SKM-1 treated with dmso at 0.1 percent for 144 hours (cell line): ENCODE measurements at regions not wholly inside any gene's neighbourhood (a gene's known extent, or its start where the extent isn't known, plus 50 kb on each side); places are given as distances from the start of the nearest gene placed in this dataset.
"Not testable (repeated sequence)": the region's sequence is repeated elsewhere in the genome, so short reads cannot be mapped to it uniquely, and the experiment has no call there.

Experiments used
- DNase-seq: peaks from one replicate; lab custom pipeline; 2025; ENCODE audit not compliant: unreplicated experiment; lab: John Stamatoyannopoulos, UW

DNA sequence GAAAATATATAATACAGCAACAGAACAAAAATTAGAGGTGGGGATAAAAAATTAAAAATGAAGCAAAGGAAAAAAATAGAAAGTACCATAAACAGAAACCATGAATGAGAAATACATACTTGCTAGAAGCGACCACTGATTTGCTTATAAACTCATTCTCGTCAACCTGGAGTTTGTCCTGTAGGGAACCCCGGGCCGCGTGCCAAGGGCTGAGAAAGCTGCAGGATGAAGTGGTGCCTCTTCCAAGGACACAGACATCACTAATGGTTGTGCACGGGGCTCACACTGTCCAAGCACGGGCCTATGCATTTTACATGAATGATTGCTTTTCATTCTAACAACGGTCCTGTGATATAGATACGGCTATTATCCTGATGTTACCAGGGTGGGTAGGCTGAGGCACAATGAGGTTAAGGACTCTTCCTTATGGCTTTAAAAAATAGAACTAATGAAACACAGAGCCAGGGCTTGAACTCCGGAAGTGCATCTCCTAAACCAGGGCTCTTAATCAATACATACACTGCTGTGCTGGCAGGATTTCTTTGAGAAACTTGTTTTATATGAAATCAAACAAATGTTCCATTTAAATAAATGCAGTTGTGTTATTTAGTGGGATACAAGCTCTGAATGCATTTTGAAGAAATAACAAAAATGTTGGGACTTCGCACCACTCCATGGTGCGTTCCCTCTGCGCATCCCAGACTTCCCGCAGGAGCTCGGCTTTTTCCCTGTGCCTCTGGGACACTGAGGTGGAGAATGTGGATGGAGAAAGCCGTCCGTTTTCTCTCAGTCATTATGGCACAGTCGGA, 113.9 kb upstream of the PHACTR3 start:
- DNase-seq = not testable (repeated sequence)

DNA sequence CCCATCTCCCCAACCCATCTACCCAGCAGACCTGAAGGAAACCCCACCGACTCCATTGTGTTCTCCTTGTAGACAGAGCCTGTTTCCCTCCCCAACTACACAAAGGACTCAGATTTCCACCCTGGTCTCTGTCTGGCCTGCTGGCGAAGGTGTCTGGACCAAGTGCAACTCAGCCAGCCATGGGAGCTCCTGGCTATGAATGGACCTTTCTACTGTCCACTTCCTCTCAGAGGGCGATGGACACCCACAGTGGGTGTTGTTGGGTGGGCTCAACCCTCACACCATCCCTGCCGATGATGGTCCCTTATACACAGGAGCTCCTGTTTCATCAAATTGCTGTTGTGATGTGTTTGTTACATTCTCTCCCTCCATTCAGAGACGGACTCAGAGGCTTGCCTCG, 112.5 kb upstream of the PHACTR3 start:
- DNase-seq = no peak

DNA sequence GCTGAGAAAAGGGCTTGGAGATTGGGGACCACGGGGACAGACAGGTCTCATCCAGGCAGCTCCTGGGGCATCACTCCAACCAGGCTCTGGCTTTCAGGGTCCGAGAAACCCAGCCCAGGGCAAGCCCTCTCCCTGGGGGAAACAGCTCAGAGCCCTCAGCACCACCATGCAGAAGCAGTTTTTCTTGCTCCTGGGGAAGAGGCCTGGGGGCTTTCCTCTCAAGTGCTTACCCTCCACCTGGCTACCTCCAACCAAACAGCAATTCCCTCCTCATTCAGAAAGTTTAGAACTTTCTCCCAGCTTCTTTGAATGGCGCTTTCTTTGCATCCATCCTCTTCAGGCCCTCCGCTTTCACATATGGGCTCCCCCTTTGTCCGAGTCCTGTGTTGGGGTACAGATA, 110.4 kb upstream of the PHACTR3 start:
- DNase-seq = no peak

DNA sequence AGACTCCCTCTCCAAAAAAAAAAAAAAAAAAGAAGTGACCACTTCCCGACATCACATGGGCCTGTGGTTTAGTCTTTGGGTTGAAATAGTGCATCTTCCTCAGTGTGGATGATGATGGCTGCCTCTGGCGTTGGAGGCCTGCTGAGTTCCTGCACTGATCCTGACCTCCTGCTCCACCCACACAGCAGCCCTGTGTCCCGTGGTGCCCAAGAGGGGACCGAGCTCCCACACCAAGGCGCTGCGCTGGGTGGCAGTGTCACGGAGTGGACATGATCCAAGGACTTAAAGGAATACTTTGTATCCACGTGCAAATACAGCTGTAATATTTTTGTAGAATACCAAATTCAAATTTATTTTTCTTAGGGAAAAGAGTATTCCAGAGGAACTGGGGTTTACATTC, 109.2 kb upstream of the PHACTR3 start:
- DNase-seq = no peak

DNA sequence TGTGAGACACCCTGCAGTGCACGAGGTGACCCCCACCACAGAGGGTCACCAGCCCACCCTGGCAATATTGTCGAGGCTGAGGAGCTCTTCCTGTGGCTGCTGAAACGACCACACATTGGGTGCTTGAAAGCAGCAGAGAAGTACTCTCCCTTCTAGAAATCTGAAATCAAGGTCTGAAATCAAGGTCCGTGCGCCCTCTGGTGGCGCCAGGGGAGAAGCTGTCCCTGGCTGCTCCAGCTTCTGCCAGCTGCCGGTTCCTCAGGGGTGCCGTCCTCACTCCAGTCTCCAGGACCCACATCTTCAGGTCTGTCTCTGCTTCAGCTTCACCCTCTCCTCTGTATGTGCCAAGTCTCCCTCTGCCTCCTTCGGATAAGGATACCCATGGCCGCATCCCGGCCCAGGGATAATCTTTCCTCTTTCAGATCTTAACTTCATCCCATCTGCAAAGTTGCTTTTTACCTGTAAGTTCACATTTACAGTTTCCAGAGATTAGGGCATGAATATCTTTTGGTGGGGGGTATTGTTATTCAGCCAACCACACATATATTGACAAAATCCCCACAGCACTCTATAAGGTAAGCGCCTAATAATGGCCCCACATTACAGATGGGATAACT, 108.3 kb upstream of the PHACTR3 start:
- DNase-seq = peak; percentile 14

DNA sequence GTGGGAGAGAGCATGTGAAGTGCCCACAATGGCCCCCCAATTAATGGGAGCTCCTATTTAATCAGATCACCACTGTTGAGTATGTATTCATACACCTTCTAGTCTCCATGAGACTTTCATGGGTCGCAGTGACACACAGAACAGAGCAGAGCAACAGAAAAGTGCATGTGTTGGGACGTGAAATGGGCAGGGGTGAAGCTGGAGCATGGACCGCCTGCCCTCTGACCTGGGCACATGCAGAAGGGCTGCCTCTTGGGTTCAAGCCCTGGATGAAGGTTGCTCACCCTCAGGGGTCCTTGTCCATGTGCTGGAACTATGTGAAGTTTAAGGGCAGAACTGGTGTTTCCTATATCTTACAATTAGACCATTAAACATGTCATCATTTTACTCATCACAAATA, 106.0 kb upstream of the PHACTR3 start:
- no peak for DNase-seq

DNA sequence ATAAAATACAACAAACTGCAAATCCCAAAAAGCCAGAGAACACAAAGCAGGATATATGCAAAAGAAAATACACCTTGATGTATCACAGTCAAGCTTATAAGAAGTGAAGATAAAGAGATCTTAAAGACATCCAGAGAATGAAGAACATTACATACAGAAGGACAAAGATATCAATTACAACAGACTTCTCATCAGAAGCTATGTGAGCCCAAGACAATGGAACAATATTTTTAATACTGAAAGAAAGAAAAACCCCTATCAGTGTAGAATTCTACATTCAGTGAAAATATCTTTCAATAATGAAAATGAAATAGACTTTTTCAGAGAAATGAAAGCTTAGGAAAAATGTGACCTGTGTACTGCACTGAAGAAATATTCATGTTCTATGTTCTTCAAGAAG, 104.5 kb upstream of the PHACTR3 start:
- DNase-seq = no peak

DNA sequence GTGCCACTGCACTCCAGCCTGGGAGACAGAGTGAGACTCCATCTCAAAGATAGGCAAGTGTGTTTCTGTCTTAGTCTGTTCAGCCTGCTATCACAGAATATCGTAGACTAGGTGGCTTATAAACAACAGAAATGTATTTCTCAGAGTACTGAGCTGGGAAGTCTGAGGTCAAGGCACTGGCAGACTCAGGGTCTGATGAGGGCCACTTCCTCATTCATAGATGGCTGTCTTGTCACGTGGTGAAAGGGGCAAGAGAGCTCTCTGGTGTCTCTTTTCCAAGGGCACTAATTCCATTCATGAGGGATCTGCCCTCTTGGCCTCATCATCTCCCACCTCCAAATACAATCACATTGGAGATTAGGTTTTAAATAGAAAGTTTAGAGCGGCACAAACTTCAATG, 95.6 kb upstream of the PHACTR3 start:
- no peak for DNase-seq

DNA sequence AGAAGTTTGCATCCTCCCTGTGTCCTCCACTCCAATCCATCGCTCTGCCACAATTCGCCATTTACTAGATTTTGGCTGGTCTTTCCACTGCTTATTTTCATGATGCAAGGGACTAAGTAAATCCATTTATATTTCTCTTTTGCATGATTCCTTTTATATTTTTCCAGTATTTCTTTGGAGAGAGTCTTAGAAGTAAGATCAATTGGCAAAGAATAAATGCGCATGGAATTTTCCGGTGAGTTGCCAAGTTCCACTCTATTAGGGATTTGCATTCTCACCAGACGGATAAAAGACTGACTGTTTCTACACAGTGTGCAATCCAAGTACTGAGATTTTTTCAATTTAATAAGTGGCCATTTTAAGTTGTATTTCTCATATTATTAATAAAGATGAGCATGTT, 91.7 kb upstream of the PHACTR3 start:
- no peak for DNase-seq

DNA sequence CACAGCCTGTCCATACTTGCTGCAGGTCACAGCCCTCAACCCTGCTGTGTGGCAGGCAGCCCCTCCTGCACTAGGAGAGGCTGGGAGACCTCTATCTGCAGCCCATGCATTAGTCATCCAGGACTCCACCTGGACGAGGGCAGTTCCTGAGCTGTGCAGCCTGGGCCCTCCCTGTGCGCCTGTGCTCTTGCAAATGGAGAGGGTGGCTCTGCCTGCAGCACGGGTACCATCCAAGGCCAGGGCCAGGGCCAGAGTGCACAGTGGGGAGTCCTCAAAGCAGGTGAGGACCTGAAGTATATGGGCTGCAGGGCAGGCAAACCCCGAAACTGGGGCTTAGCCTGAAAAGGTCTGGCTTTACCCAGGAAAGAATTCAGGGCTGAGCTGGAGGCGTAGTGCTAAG, 89.8 kb upstream of the PHACTR3 start:
- DNase-seq = no peak

DNA sequence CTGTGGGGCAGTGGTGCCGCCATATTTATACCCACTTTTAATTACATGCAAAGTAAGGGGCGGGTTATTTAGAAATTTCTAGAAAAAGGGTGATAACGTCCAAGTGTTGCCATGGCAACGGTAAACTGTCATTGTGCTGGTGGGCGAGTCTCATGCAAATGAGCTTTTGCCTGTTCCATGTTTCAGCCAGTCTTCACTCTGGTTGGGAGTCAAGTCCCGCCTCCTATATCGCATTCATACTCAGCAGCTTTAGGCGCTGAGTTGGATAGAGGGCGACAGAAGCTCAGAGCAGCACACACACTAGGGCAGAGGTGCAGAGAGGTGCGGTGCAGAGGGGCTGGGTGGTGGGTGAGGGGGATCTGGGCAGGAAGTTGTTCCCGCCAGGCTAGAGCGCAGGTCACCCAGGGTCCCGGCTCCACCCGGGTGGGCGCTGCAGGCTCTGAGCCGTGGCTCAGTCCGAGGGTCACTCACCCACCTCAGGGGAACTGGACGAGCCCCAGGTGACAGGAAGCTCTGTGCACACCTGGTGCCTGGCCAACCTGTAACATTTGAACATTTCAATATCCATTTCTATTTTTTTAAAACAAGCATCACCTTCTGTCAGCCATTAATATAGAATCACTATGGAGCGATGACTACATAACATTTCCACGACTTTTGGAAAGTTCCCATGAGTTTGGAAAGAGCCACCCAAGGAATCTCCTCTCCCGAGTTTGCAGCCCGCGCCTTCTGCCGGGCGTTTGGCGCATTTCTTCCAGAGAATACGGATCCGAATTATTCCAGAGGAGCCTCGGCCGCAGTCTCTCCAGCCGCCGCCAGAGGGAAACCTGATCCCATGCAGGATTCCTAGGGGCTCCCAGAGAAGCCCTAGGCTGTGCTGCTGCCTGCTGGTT, 89.1 kb upstream of the PHACTR3 start:
- peak; percentile 25 for DNase-seq

DNA sequence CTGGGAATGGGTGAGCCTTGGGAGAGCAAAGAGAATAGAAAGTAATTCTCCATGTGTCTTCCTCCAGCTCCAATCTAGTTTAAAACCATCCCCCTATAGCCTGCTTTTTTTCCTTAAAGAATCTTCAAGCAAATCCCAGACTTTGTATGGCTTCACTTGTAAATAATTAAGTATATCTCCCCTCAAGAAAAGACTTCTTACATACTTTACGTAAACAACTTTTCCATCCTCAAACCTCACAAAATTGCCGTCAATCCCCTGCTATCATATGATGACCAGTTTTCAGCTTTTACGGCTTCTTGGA, 88.5 kb upstream of the PHACTR3 start:
- no peak for DNase-seq

DNA sequence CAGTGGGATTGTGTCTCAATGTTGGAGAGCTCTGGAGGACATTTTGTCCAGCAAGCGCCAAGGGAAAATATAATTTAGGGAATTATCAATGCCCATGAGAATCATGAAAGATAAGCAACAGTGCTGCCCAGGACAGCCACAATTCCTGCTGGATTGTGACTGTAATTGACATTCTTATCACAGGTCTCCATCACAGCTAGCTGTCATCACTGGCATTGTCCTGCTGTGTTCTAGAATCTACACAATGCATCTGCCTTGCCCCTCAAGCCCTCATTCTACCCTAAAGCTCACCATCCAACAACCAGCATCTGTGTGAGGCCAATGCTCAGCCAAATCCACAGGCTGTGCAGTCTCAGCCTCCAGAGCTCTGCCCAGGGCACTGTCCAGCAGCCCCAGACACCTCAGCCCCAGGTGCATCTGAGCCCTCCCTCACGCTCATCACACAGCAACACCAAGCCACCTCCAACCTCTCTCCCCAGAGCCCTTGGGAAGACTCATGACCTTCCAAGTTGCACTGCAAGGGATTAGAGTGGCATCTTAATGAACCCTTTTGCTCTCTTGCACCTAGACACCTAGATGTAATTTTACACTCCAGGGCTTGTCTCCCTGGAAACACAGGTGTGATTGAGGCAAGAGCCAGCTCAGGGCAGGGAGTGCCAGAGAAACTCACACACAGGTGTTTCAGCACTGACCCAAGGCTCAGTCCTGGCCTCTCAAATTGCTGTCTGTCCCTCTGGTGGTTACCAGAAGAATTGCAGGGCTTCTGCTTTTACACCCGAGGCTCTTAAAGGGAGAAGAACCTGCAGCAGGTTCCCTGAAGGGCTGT, 85.2 kb upstream of the PHACTR3 start:
- DNase-seq = peak; percentile 76

DNA sequence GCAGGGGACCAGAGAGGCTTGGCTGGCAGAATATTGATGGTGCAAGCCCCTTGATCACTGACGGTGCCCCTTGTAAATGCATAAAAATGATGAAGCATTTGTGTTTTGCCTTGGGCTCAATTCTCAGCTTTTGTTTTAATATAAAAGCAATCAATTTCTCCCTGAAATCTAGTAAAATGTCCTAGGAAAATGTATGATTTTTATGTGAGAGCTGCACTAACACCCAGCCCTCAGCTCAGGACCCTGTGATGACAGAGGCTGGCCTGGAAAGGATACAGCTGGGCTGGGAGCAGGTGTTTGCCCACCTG, 84.7 kb upstream of the PHACTR3 start:
- no peak for DNase-seq

DNA sequence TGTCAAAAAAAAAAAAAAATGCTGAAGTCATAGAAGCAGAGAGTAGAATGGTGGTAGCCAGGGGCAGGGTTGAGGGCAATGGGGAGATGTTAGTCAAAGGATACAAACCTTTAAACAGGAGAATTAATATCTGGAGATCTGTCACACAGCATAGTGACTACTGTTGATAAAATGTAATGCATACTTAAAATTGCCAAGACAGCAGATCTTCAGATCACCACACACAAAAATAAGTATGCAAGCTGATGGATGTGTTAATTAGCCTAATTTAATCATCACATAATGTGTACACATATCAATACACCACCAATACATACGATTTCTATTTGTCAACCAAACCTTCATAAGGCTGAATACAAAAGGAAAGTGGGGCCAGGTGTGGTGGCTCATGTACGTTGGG, 83.5 kb upstream of the PHACTR3 start:
- no peak for DNase-seq

DNA sequence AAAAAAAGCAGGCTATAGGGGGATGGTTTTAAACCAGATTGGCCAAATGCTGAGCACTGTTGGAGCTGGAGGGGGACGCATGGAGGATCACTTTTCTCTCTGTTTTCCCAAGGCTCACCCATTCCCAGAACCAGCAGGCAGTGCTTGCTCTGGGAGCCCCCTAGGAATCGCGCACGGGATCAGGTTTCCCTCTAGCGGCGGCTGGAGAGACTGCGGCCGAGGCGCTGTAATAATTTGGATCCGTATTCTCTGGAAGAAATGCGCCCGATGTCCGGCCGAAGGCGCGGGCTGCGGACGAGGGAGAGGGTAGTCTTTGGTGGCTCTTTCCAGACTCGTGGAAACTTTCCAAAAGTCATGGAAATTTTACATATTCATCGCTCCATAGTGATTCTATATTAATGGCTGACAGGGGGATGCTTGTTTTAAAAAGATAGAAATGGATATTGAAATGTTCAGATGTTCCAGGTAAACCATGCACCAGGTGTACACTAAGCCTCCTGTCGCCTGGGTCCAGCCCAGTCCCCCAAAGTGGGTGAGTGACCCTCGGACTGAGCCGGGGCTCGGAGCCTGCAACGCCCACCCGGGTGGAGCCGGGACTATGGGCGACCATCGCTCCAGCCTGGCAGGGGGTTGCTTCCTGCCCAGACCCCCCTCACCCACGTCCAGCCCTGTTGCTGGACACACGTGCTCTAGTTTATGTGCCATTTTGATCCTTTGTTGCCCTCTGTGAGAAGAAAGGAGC, 78.7 kb upstream of the PHACTR3 start:
- peak; percentile 34 for DNase-seq

DNA sequence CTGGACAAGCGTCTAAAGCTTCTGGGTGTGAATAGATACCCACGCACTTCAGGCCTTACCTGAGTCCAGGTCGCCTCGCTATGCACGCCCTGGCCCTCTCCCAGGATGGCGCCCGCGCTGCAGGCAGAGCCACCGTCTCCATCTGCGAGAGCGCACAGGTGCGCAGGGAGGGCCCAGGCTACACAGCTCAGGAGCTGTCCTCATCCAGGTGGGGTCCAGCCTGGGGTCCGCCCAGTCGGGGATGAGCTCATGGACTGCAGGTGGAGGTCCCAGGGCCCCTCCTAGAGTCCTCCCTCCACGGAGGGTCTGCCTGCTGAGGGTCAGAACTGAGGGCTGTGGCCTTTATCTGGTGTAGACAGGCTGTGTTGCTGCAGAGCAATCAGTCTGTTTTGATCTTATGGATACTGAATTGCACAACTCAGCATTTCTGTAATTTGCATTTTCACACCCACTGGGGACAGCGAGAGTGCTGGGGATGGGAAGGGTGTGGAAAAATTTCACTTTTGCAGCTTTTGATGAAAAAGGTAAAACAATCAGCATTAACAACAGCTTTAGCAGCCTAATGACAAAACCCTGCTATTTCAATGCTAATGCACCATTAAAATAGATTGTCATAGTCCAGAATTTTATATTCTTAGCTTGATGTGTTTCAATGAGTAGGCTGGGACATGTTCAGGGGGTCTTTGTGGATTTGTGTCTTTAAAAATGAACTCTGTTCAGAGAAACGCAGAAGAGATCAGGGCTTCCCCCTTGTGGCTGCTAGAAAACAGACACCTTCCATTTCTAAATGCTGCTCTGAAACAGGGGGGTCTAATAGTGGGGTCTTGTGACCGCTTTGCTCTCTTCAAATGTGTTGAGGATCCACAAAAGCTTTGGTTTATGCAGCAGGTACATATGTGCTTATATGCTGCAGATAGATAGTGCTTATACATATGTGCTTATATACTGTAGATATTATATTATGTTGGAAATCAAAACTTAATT, 77.8 kb upstream of the PHACTR3 start:
- DNase-seq = peak; percentile 1

DNA sequence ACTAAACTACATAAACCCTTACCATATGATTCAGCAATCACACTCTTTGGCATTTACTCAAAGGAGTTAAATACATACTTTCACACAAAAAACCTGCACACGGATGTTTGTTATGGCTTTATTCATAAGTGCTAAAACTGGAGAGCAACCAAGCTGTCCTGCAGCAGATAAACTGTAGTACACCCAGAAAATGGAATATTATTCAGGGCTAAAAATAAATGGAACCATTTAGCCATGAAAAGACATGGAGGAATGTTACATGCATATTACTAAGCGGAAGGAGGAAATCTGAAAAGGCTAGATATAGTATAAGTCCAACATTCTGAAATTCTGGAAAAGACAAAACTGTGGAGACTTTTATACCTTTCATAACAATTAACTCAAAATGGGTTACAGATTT, 73.6 kb upstream of the PHACTR3 start:
- DNase-seq = no peak

DNA sequence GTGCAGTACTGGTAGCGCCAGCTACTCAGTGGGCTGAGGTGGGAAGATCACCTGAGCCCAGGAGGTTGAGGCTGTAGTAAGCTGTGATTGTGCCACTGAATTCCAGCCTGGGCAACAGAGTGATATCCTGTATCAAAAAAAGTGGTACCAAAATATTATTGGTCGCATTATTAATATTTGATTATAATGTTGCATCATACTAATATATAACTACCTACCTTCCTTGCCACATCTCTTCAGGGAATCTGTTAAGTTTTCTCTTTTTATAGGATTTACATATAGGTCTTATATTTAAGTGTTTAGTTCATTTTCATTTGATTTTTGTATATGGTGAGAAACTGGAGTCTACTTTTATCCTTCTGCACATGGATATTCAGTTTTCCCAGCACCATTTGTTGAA, 66.3 kb upstream of the PHACTR3 start:
- DNase-seq = no peak

DNA sequence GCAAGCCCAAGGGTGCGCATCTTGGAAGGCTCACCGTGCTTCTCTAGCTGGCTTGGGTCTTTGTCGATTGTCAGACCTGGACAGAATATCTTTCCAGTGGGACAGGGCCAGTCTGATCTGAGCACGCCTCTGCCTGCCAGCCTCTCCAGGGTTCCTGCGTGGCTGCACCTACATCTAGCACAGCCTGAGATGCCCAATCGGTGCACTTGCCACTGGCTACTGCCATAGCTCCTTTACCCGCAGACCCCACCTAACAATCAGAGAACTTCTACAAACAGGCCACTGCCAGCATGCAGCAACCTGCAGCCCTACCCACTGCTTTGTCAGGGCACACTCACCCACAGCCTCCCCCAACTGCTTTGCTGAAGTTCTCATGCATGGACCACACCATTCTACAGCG, 56.7 kb upstream of the PHACTR3 start:
- no peak for DNase-seq
